ENCODE measurements at regions not wholly inside any gene's neighbourhood (a gene's known extent, or its start where the extent isn't known, plus 50 kb on each side); places are given as distances from the start of the nearest gene placed in this dataset.

GRCh38 chr14:30156571-30156970 lies 228.9 kb upstream of the PRKD1 start:
- TF ChIP-seq CTCF (conservative IDR thresholded peaks at IDR 0.05; ENCODE audit: low read depth, low read length) (no peak), EZH2 (IDR thresholded peaks at IDR 0.05; ENCODE audit: low read length, unreplicated experiment) (no peak)
